HCT116 (cell line): ENCODE measurements at regions not wholly inside any gene's neighbourhood (a gene's known extent, or its start where the extent isn't known, plus 50 kb on each side); places are given as distances from the start of the nearest gene placed in this dataset.
A peak's percentile ranks its signal among the peaks of the same experiment; 100 is the strongest.

Experiments
- ATAC-seq: fragments of 200-7000 bp; cut with Tn5 transposase; 2 replicates; pipeline ENCODE4 v1.9.1; 2020; ENCODE audit warnings: mild to moderate bottlenecking, moderate library complexity
- BruUV-seq: library from RNA; stranded (reverse); fragments of 400-500 nt; replicated peaks from 2 replicates; lab custom pipeline; 2021; lab: Mats Ljungman, UMichigan
- CTCF ChIA-PET: fragments of 300-600 bp; sonication (Branson Sonifier 250); formaldehyde crosslinking; loops from one replicate; lab custom pipeline; 2021; ENCODE audit warnings: antibody characterized with exemption; lab: Charles Lee
- POLR2A ChIA-PET: fragments of 300-600, 350-600 bp; sonication (Branson Sonifier 250); formaldehyde crosslinking; loops from one replicate; lab custom pipeline; 2021; ENCODE audit warnings: antibody characterized with exemption; lab: Charles Lee
- RAD21 ChIA-PET, 2 experiments: fragments of 300-600 bp; sonication (Branson Sonifier 250); formaldehyde crosslinking; loops; one replicate each; lab custom pipeline; 2023; ENCODE audit warnings: low total read pairs in 2 of 2; ENCODE audit not compliant: uncharacterized antibody in 2 of 2, unreplicated experiment in 2 of 2, low non-redundant PET in 1 of 2; lab: Charles Lee
- DNase-seq: peaks from one replicate; pipeline ENCODE4 v3.0.0-alpha.2; 2010; ENCODE audit warnings: low read depth, low spot score
- H2AFZ ChIP-seq: fragments of 200-600 bp; shearing (Covaris generic), sonication (generic); 2 replicates; pipeline ENCODE4 v1.6.1; 2017; ENCODE audit warnings: low read depth, mixed run types, mixed read lengths, antibody characterized with exemption, low read length; ENCODE audit not compliant: poor library complexity, severe bottlenecking
- H3K27ac ChIP-seq: 2 replicates; pipeline ENCODE4 v1.5.1; 2012; ENCODE audit warnings: low read depth, low read length
- H3K27me3 ChIP-seq: fragments of 200-600 bp; sonication (generic); 2 replicates; pipeline ENCODE4 v1.6.1; 2016; ENCODE audit warnings: mixed run types, low read length, mixed read lengths; ENCODE audit not compliant: insufficient read depth
- H3K36me3 ChIP-seq, 2 experiments: fragments of 200-500 bp in 1 of 2; fragments of 200-600 bp in 1 of 2; sonication (Bioruptor generic) in 1 of 2; sonication (generic) in 1 of 2; 2 replicates each; pipeline versions ENCODE4 v1.5.1 to v1.6.1; 2014 to 2016; ENCODE audit warnings: low read length in 2 of 2, inconsistent platforms in 1 of 2, mixed read lengths in 1 of 2, mixed run types in 1 of 2; ENCODE audit not compliant: insufficient read depth in 2 of 2, control insufficient read depth in 1 of 2
- H3K4me1 ChIP-seq, 2 experiments: fragments of 200-600 bp in 1 of 2; sonication (generic) in 1 of 2; 2 replicates each; pipeline versions ENCODE4 v1.5.1 to v1.6.1; 2012 to 2017; ENCODE audit warnings: low read length in 2 of 2, inconsistent platforms in 1 of 2, mild to moderate bottlenecking in 1 of 2, mixed read lengths in 1 of 2, mixed run types in 1 of 2, moderate library complexity in 1 of 2; ENCODE audit not compliant: insufficient read depth in 2 of 2, control insufficient read depth in 1 of 2
- H3K4me2 ChIP-seq: fragments of 200-600 bp; sonication (generic); 2 replicates; pipeline ENCODE4 v1.6.1; 2017; ENCODE audit warnings: mixed run types, low read length, mixed read lengths
- H3K4me3 ChIP-seq, 2 experiments: fragments of 200-600 bp in 1 of 2; sonication (generic) in 1 of 2; replicated peaks in 1 of 2; 2 replicates each; pipeline ENCODE4 v1.5.1; 2011 to 2016; ENCODE audit warnings: low read length in 2 of 2, control low read depth in 1 of 2, low read depth in 1 of 2, mild to moderate bottlenecking in 1 of 2, mixed read lengths in 1 of 2, mixed run types in 1 of 2
- H3K79me2 ChIP-seq: fragments of 200-600 bp; sonication (generic); 2 replicates; pipeline ENCODE4 v1.6.1; 2017; ENCODE audit warnings: mild to moderate bottlenecking, mixed run types, low read length, moderate library complexity, mixed read lengths; ENCODE audit not compliant: insufficient read depth
- H3K9ac ChIP-seq: fragments of 200-600 bp; sonication (generic); 2 replicates; pipeline ENCODE4 v1.6.1; 2016; ENCODE audit warnings: low read length, mixed read lengths
- H3K9me2 ChIP-seq: fragments of 200-600 bp; sonication (generic), shearing (Covaris generic); 2 replicates; pipeline ENCODE4 v1.6.1; 2017; ENCODE audit warnings: mixed run types, mild to moderate bottlenecking, moderate library complexity; ENCODE audit not compliant: insufficient read depth
- H3K9me3 ChIP-seq, 2 experiments: fragments of 200-500 bp in 1 of 2; fragments of 200-600 bp in 1 of 2; sonication (Bioruptor generic) in 1 of 2; sonication (generic) in 1 of 2; 2 replicates each; pipeline ENCODE4 v1.6.1; 2014 to 2017; ENCODE audit warnings: low read length in 2 of 2, mixed read lengths in 2 of 2, inconsistent platforms in 1 of 2, low read depth in 1 of 2, mild to moderate bottlenecking in 1 of 2, mixed run types in 1 of 2, moderate library complexity in 1 of 2; ENCODE audit not compliant: control insufficient read depth in 1 of 2, insufficient read depth in 1 of 2
- H4K20me1 ChIP-seq: fragments of 200-600 bp; sonication (generic), shearing (Covaris generic); 2 replicates; pipeline ENCODE4 v1.6.1; 2017; ENCODE audit warnings: mixed run types, mild to moderate bottlenecking, moderate library complexity; ENCODE audit not compliant: insufficient read depth
- CBX3 ChIP-seq: IDR thresholded peaks from 2 replicates; pipeline ENCODE4 v1.6.1; 2012; ENCODE audit warnings: low read depth
- CTCF ChIP-seq, 3 experiments: fragments of 200-600 bp in 1 of 3; sonication (generic) in 1 of 3; IDR thresholded peaks in 2 of 3; conservative IDR thresholded peaks in 1 of 3; 2 replicates each; pipeline ENCODE4 v1.5.1; 2012 to 2017; ENCODE audit warnings: low read depth in 2 of 3, low read length in 2 of 3, antibody characterized with exemption in 1 of 3, borderline replicate concordance in 1 of 3, control low read depth in 1 of 3, mild to moderate bottlenecking in 1 of 3, mixed read lengths in 1 of 3, mixed run types in 1 of 3, moderate library complexity in 1 of 3; ENCODE audit not compliant: insufficient read depth in 1 of 3
- EGR1 ChIP-seq: IDR thresholded peaks from 2 replicates; pipeline ENCODE4 v1.6.1; 2012; ENCODE audit warnings: low read depth
- EZH2phosphoT487 ChIP-seq: fragments of 200-600 bp; IDR thresholded peaks from 2 replicates; pipeline ENCODE4 v1.6.1; 2018; ENCODE audit warnings: antibody characterized with exemption, borderline replicate concordance
- POLR2AphosphoS5 ChIP-seq: IDR thresholded peaks from 2 replicates; pipeline ENCODE4 v1.6.1; 2011; ENCODE audit warnings: mild to moderate bottlenecking, low read depth, low read length, moderate library complexity
- RAD21 ChIP-seq: IDR thresholded peaks from 2 replicates; pipeline ENCODE4 v1.6.1; 2012; ENCODE audit warnings: low read depth, mild to moderate bottlenecking
- SP1 ChIP-seq: IDR thresholded peaks from 2 replicates; pipeline ENCODE4 v1.6.1; 2012; ENCODE audit warnings: low read depth
- TCF7L2 ChIP-seq: IDR thresholded peaks from 2 replicates; pipeline ENCODE4 v1.7.0; 2011; ENCODE audit warnings: borderline replicate concordance, inconsistent platforms; ENCODE audit not compliant: insufficient read depth, insufficient read length; ENCODE audit errors: extremely low read depth
- ZBTB33 ChIP-seq: IDR thresholded peaks from 2 replicates; pipeline ENCODE4 v1.6.1; 2011; ENCODE audit warnings: mild to moderate bottlenecking, low read length, moderate library complexity; ENCODE audit not compliant: insufficient replicate concordance; ENCODE audit errors: extremely low read depth
- intact Hi-C: fragments of 100-400 bp; cut with micrococcal nuclease; formaldehyde crosslinking; loops from 2 replicates; pipeline ENCODE4 v1.10.0; 2022

GRCh38 chr2:198297350-198297749 is 493.0 kb downstream of the PLCL1 start (continued):
- TF ChIP-seq ZBTB33 = no peak
- no peak for TF ChIP-seq EGR1
- no peak for TF ChIP-seq EZH2phosphoT487
- no peak for TF ChIP-seq SP1
- TF ChIP-seq, all 23 proteins: peak for 0

- POLR2A ChIA-PET = no interaction called here
- peak; percentile 51 for DNase-seq
These were observed 492.4 kb downstream of the PLCL1 start for GRCh38 chr2:198296665-198297308.

More at GRCh38 chr2:198296665-198297308, 492.4 kb downstream of the PLCL1 start:
- Histone ChIP-seq H3K9ac (no peak overlapping the region), H3K27ac (no peak overlapping the region), H3K79me2 (no peaks in the 10 kb centered on the region), H3K36me3 (no peaks in the 10 kb centered on the region), H2AFZ (no peak overlapping the region), H3K4me1 (no peaks in the 10 kb centered on the region), H3K4me3 (no peak overlapping the region), H3K9me3 (no peaks in the 10 kb centered on the region), H3K4me2 (no peak overlapping the region), H3K27me3 (no peaks in the 10 kb centered on the region), H3K9me2 (no peaks in the 10 kb centered on the region), H4K20me1 (no peaks in the 10 kb centered on the region)
- BruUV-seq = no TSS peak
- peak; percentile 97 for ATAC-seq
- RAD21 ChIA-PET = interaction anchor here in 1 of 2 experiments (0.7 to 1.0 kb wide), 2 partner anchors 282 to 472 kb away, joined by 3 read pairs; no protein-coding TSS in a partner anchor
- CTCF ChIA-PET = interaction anchor here (0.7 to 2.2 kb wide), 11 partner anchors 13 to 1442 kb away, joined by 3 to 9 read pairs (median 3); partner anchors contain the start of gene PLCL1
- no peak for TF ChIP-seq TCF7L2
- TF ChIP-seq RAD21 = peak; percentile 82
- peak; percentile 48 to 76 (median 61); a peak in 5 of 6 replicates for TF ChIP-seq CTCF (IDR thresholded peaks at IDR 0.05 in 2 of 3, conservative IDR thresholded peaks at IDR 0.05 in 1 of 3; ENCODE audit: borderline replicate concordance in 1 of 3, insufficient read depth in 1 of 3, low read depth in 2 of 3, low read length in 2 of 3)
- TF ChIP-seq CBX3 = no peak
- TF ChIP-seq POLR2AphosphoS5 = no peak
- intact Hi-C loops = loop anchor here (1.0 to 10.0 kb wide), 4 partner anchors 169 to 892 kb away; partner anchors contain the start of gene MARS2
